T-helper 2 cell treated with Interferon-gamma antibody and Interleukin-4, amounts not matched to agents 5 μg/mL and 100 μg/mL, for 36 hours (primary cell): ENCODE measurements at regions not wholly inside any gene's neighbourhood (a gene's known extent, or its start where the extent isn't known, plus 50 kb on each side); places are given as distances from the start of the nearest gene placed in this dataset.

Source experiments
- DNase-seq: peaks from one replicate; pipeline ENCODE4 v3.0.0; 2021; ENCODE audit warnings: low spot score
- H3K27ac Mint-ChIP-seq: one replicate; pipeline ENCODE4 v1.8.0; 2021; ENCODE audit warnings: mild to moderate bottlenecking, mixed read lengths
- H3K27me3 Mint-ChIP-seq: one replicate; pipeline ENCODE4 v1.8.0; 2021; ENCODE audit warnings: low read depth, mixed read lengths
- H3K36me3 Mint-ChIP-seq: one replicate; pipeline ENCODE4 v1.8.0; 2021; ENCODE audit warnings: low read depth, mixed read lengths
- H3K4me1 Mint-ChIP-seq: one replicate; pipeline ENCODE4 v1.8.0; 2021; ENCODE audit warnings: low read depth, mixed read lengths
- H3K4me3 Mint-ChIP-seq: one replicate; pipeline ENCODE4 v1.8.0; 2022; ENCODE audit warnings: mild to moderate bottlenecking, moderate library complexity, mixed read lengths
- H3K9me3 Mint-ChIP-seq: one replicate; pipeline ENCODE4 v1.8.0; 2021; ENCODE audit warnings: mixed read lengths

- Mint-ChIP-seq H3K9me3 (peaks cover 6% of the 10 kb centered on the region), H3K36me3 (no peaks in the 10 kb centered on the region), H3K27ac (no peak overlapping the region), H3K4me1 (peaks cover 3% of the 10 kb centered on the region), H3K27me3 (no peaks in the 10 kb centered on the region), H3K4me3 (no peak overlapping the region)
- DNase-seq: no peak
Observed at GRCh38 chr5:3698412-3698811, 102.8 kb downstream of the IRX1 start.

- Mint-ChIP-seq H3K9me3 (no peaks in the 10 kb centered on the region), H3K27ac (no peak overlapping the region), H3K27me3 (no peaks in the 10 kb centered on the region), H3K36me3 (no peaks in the 10 kb centered on the region), H3K4me3 (no peak overlapping the region), H3K4me1 (peaks cover 3% of the 10 kb centered on the region)
- no peak for DNase-seq
Observed at GRCh38 chr5:3701694-3702093, 106.1 kb downstream of the IRX1 start.

GRCh38 chr5:3704661-3705060 is 109.0 kb downstream of the IRX1 start:
- no peaks in the 10 kb centered on the region for H3K9me3 Mint-ChIP-seq
- H3K27me3 Mint-ChIP-seq: no peaks in the 10 kb centered on the region
- H3K4me1 Mint-ChIP-seq: peaks cover 3% of the 10 kb centered on the region
- H3K36me3 Mint-ChIP-seq: no peaks in the 10 kb centered on the region
- DNase-seq: no peak
- H3K4me3 Mint-ChIP-seq: no peak overlapping the region
- no peak overlapping the region for H3K27ac Mint-ChIP-seq

- Mint-ChIP-seq H3K4me1 (no peaks in the 10 kb centered on the region), H3K36me3 (no peaks in the 10 kb centered on the region), H3K27me3 (no peaks in the 10 kb centered on the region), H3K9me3 (peaks cover 6% of the 10 kb centered on the region), H3K27ac (no peak overlapping the region), H3K4me3 (no peak overlapping the region)
- DNase-seq: no peak
Observed at GRCh38 chr5:3709068-3709716, 113.6 kb downstream of the IRX1 start.

- no peaks in the 10 kb centered on the region for H3K4me1 Mint-ChIP-seq
- H3K9me3 Mint-ChIP-seq: peaks cover 6% of the 10 kb centered on the region
- H3K27ac Mint-ChIP-seq: no peak overlapping the region
- no peaks in the 10 kb centered on the region for H3K36me3 Mint-ChIP-seq
- H3K4me3 Mint-ChIP-seq: no peak overlapping the region
- DNase-seq: no peak
- H3K27me3 Mint-ChIP-seq: no peaks in the 10 kb centered on the region
Observed at GRCh38 chr5:3709717-3710348, 114.2 kb downstream of the IRX1 start.

- DNase-seq: no peak
- Mint-ChIP-seq H3K27ac (no peak overlapping the region), H3K4me3 (no peak overlapping the region), H3K36me3 (no peaks in the 10 kb centered on the region), H3K9me3 (peaks cover 9% of the 10 kb centered on the region), H3K27me3 (no peaks in the 10 kb centered on the region), H3K4me1 (no peaks in the 10 kb centered on the region)
Observed at GRCh38 chr5:3715062-3715461, 119.4 kb downstream of the IRX1 start.

GRCh38 chr5:3729631-3730030 is 134.0 kb downstream of the IRX1 start:
- H3K36me3 Mint-ChIP-seq: no peaks in the 10 kb centered on the region
- H3K4me3 Mint-ChIP-seq: no peak overlapping the region
- no peak for DNase-seq
- peaks cover 5% of the 10 kb centered on the region for H3K9me3 Mint-ChIP-seq
- no peaks in the 10 kb centered on the region for H3K27me3 Mint-ChIP-seq
- H3K4me1 Mint-ChIP-seq: no peaks in the 10 kb centered on the region
- H3K27ac Mint-ChIP-seq: no peak overlapping the region

GRCh38 chr5:3734632-3735031 is 139.0 kb downstream of the IRX1 start:
- Mint-ChIP-seq H3K27me3 (no peaks in the 10 kb centered on the region), H3K9me3 (no peaks in the 10 kb centered on the region), H3K36me3 (no peaks in the 10 kb centered on the region), H3K4me1 (no peaks in the 10 kb centered on the region), H3K4me3 (no peak overlapping the region), H3K27ac (no peak overlapping the region)
- no peak for DNase-seq

- Mint-ChIP-seq H3K36me3 (no peaks in the 10 kb centered on the region), H3K27ac (no peak overlapping the region), H3K4me1 (no peaks in the 10 kb centered on the region), H3K4me3 (no peak overlapping the region), H3K27me3 (no peaks in the 10 kb centered on the region), H3K9me3 (no peaks in the 10 kb centered on the region)
- no peak for DNase-seq
Observed at GRCh38 chr5:3736466-3736865, 140.8 kb downstream of the IRX1 start.

- H3K27me3 Mint-ChIP-seq: no peaks in the 10 kb centered on the region
- H3K9me3 Mint-ChIP-seq: no peaks in the 10 kb centered on the region
- H3K27ac Mint-ChIP-seq: no peak overlapping the region
- DNase-seq: no peak
- no peaks in the 10 kb centered on the region for H3K4me1 Mint-ChIP-seq
- no peak overlapping the region for H3K4me3 Mint-ChIP-seq
- H3K36me3 Mint-ChIP-seq: no peaks in the 10 kb centered on the region
Observed at GRCh38 chr5:3736926-3737325, 141.3 kb downstream of the IRX1 start.

GRCh38 chr5:3738919-3739318 is 143.3 kb downstream of the IRX1 start:
- no peaks in the 10 kb centered on the region for H3K36me3 Mint-ChIP-seq
- H3K27me3 Mint-ChIP-seq: no peaks in the 10 kb centered on the region
- no peak for DNase-seq
- no peaks in the 10 kb centered on the region for H3K9me3 Mint-ChIP-seq
- no peak overlapping the region for H3K4me3 Mint-ChIP-seq
- no peaks in the 10 kb centered on the region for H3K4me1 Mint-ChIP-seq
- H3K27ac Mint-ChIP-seq: no peak overlapping the region

- Mint-ChIP-seq H3K4me1 (no peaks in the 10 kb centered on the region), H3K27ac (no peak overlapping the region), H3K27me3 (no peaks in the 10 kb centered on the region), H3K4me3 (no peak overlapping the region), H3K36me3 (no peaks in the 10 kb centered on the region), H3K9me3 (no peaks in the 10 kb centered on the region)
- no peak for DNase-seq
Observed at GRCh38 chr5:3740546-3741373, 145.1 kb downstream of the IRX1 start.

- no peak for DNase-seq
- no peak overlapping the region for H3K4me3 Mint-ChIP-seq
- H3K4me1 Mint-ChIP-seq: no peaks in the 10 kb centered on the region
- H3K36me3 Mint-ChIP-seq: no peaks in the 10 kb centered on the region
- H3K9me3 Mint-ChIP-seq: peaks cover 3% of the 10 kb centered on the region
- H3K27ac Mint-ChIP-seq: no peak overlapping the region
- H3K27me3 Mint-ChIP-seq: no peaks in the 10 kb centered on the region
Observed at GRCh38 chr5:3741374-3741770, 145.7 kb downstream of the IRX1 start.

GRCh38 chr5:3742750-3743149 is 147.1 kb downstream of the IRX1 start:
- H3K27me3 Mint-ChIP-seq: no peaks in the 10 kb centered on the region
- no peak for DNase-seq
- H3K4me1 Mint-ChIP-seq: no peaks in the 10 kb centered on the region
- H3K4me3 Mint-ChIP-seq: no peak overlapping the region
- H3K36me3 Mint-ChIP-seq: no peaks in the 10 kb centered on the region
- H3K27ac Mint-ChIP-seq: no peak overlapping the region
- H3K9me3 Mint-ChIP-seq: peaks cover 10% of the 10 kb centered on the region
